ENCODE measurements at regions not wholly inside any gene's neighbourhood (a gene's known extent, or its start where the extent isn't known, plus 50 kb on each side); places are given as distances from the start of the nearest gene placed in this dataset.

- no peak overlapping the region for H3K4me3 ChIP-seq (ENCODE audit: low read depth, low read length)
These were observed 206.9 kb downstream of the MATN1 start for GRCh38 chr1:30516485-30516858.

GRCh38 chr1:30515755-30516484 is 207.5 kb downstream of the MATN1 start:
- no peak overlapping the region for H3K4me3 ChIP-seq (ENCODE audit: low read depth, low read length)

- no peak overlapping the region for H3K4me3 ChIP-seq (ENCODE audit: low read depth, low read length)
These were observed 208.4 kb downstream of the MATN1 start for GRCh38 chr1:30514945-30515344.

GRCh38 chr1:30514137-30514654 is 209.2 kb downstream of the MATN1 start:
- H3K4me3 ChIP-seq (ENCODE audit: low read depth, low read length) = no peak overlapping the region

- H3K4me3 ChIP-seq (ENCODE audit: low read depth, low read length) = no peak overlapping the region
These were observed 209.8 kb downstream of the MATN1 start for GRCh38 chr1:30513396-30514136.

- H3K4me3 ChIP-seq (ENCODE audit: low read depth, low read length) = no peak overlapping the region
These were observed 210.5 kb downstream of the MATN1 start for GRCh38 chr1:30512914-30513265.

GRCh38 chr1:30511991-30512913 is 211.1 kb downstream of the MATN1 start:
- no peak overlapping the region for H3K4me3 ChIP-seq (ENCODE audit: low read depth, low read length)

- no peak overlapping the region for H3K4me3 ChIP-seq (ENCODE audit: low read depth, low read length)
These were observed 211.8 kb downstream of the MATN1 start for GRCh38 chr1:30511563-30511962.

GRCh38 chr1:30511106-30511505 is 212.3 kb downstream of the MATN1 start:
- no peak overlapping the region for H3K4me3 ChIP-seq (ENCODE audit: low read depth, low read length)

- no peak overlapping the region for H3K4me3 ChIP-seq (ENCODE audit: low read depth, low read length)
These were observed 213.7 kb downstream of the MATN1 start for GRCh38 chr1:30509670-30510069.

GRCh38 chr1:30508611-30509010 is 214.8 kb downstream of the MATN1 start:
- H3K4me3 ChIP-seq (ENCODE audit: low read depth, low read length) = no peak overlapping the region

- no peak overlapping the region for H3K4me3 ChIP-seq (ENCODE audit: low read depth, low read length)
These were observed 215.3 kb downstream of the MATN1 start for GRCh38 chr1:30508175-30508448.

- no peak overlapping the region for H3K4me3 ChIP-seq (ENCODE audit: low read depth, low read length)
These were observed 215.8 kb downstream of the MATN1 start for GRCh38 chr1:30507401-30508174.

GRCh38 chr1:30507016-30507312 is 216.4 kb downstream of the MATN1 start:
- no peak overlapping the region for H3K4me3 ChIP-seq (ENCODE audit: low read depth, low read length)

GRCh38 chr1:30506291-30507015 is 216.9 kb downstream of the MATN1 start:
- no peak overlapping the region for H3K4me3 ChIP-seq (ENCODE audit: low read depth, low read length)

GRCh38 chr1:30505853-30506252 is 217.5 kb downstream of the MATN1 start:
- H3K4me3 ChIP-seq (ENCODE audit: low read depth, low read length) = no peak overlapping the region

GRCh38 chr1:30492451-30492850 is 230.9 kb downstream of the MATN1 start:
- H3K4me3 ChIP-seq (ENCODE audit: low read depth, low read length) = no peak overlapping the region

GRCh38 chr1:30491831-30492230 is 231.6 kb downstream of the MATN1 start:
- no peak overlapping the region for H3K4me3 ChIP-seq (ENCODE audit: low read depth, low read length)

- H3K4me3 ChIP-seq (ENCODE audit: low read depth, low read length) = no peak overlapping the region
These were observed 232.8 kb downstream of the MATN1 start for GRCh38 chr1:30490554-30491053.

- no peak overlapping the region for H3K4me3 ChIP-seq (ENCODE audit: low read depth, low read length)
These were observed 233.5 kb downstream of the MATN1 start for GRCh38 chr1:30489737-30490389.

Measured in iPS-11a (cell line).